OCI-LY3 (cell line): ENCODE measurements at regions not wholly inside any gene's neighbourhood (a gene's known extent, or its start where the extent isn't known, plus 50 kb on each side); places are given as distances from the start of the nearest gene placed in this dataset.

Experiments used
- CTCF ChIP-seq: fragments of 200-600, 300-600 bp; sonication (generic); IDR thresholded peaks from 2 replicates; pipeline ENCODE4 v1.5.1; 2014; ENCODE audit warnings: antibody characterized with exemption, low read length, low read depth
- EZH2phosphoT487 ChIP-seq: fragments of 200-600 bp; shearing (Covaris generic); IDR thresholded peaks from 2 replicates; pipeline ENCODE4 v1.6.1; 2018; ENCODE audit warnings: antibody characterized with exemption, mixed run types, low read depth

- TF ChIP-seq CTCF (no peak), EZH2phosphoT487 (no peak)
Observed at GRCh38 chr12:104903648-104904423, 54.3 kb downstream of the SLC41A2 start.
